NCI-H1436 treated with DMSO at 0.1 percent for 48 hours (cell line): ENCODE measurements at regions not wholly inside any gene's neighbourhood (a gene's known extent, or its start where the extent isn't known, plus 50 kb on each side); places are given as distances from the start of the nearest gene placed in this dataset.

Experiments used
- DNase-seq: peaks from one replicate; lab custom pipeline; 2025; lab: John Stamatoyannopoulos, UW

GRCh38 chr14:26855077-26855753 lies 257.4 kb upstream of the NOVA1 start:
- no peak for DNase-seq

DNA sequence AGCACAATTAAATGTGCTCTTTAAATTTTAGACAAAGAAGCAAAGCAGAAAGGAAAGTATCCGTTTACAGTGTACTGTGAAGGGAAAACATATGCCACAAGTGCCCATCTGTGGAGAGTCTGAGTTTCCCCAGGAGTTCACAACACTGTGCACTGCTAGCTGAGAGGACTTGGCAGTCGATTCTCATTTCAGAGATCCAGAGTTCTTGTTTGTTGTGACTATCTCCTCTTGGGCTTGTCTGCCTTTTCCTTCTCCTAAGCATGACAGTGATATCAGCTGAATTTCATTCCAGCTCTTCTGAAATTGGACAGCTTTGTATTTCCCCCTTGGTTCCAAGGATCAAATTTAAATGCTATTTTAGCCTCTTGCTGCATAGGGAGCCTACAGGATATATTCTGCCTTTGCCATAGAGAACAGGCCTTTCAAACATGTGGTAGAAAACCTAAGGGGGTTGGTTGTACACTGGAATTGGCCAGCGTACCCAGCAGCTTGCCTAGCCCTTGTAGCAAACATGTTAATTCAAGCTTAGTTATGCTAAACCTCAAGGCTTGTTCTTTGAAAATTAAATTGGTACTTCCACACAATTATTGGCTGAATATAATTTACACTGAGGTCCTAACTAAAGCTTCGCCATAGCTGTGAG lies 259.2 kb upstream of the NOVA1 start:
- no peak for DNase-seq

GRCh38 chr14:26859483-26859882 lies 261.6 kb upstream of the NOVA1 start:
- DNase-seq, result no peak

GRCh38 chr14:26860111-26860510 lies 262.3 kb upstream of the NOVA1 start:
- no peak for DNase-seq

DNA sequence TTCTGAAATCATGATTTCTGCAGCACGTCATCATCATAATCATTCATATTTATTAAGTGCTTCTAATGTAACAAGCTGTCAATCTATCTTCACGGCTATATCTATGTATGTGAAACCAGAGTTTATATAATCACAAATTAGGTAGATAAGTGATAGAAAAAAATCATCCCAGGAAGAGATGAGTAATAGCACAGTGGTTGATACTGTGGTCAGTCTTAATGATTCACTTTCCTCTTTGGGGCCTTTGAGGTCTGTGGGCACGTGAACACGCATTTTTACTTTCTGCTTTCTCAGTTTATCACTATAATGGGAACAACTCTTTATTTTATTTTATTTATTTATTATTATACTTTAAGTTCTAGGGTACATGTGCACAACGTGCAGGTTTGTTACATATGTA lies 265.9 kb upstream of the NOVA1 start:
- DNase-seq, result no peak

GRCh38 chr14:26866721-26867120 lies 268.9 kb upstream of the NOVA1 start:
- no peak for DNase-seq

GRCh38 chr14:26867171-26867757 lies 269.4 kb upstream of the NOVA1 start:
- DNase-seq, result no peak

DNA sequence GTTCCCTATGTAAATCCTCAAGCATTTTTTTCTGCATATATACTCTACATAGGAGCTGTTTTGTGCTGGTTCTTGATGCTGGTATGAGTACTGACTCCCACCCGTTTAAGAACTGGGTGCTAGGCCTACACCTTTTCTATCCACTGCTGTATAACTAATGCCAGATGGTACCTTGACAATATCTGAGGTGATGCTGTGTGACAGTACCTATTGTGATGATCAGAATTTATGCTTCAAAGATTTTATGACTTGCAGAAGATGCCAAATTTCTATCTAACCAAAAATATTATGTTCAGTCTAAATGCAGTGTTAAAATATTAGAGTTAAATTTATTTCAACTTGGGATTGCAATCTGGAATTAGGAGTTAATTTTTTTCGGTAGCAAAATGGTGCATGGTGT lies 272.3 kb upstream of the NOVA1 start:
- DNase-seq, result no peak

- no peak for DNase-seq
Measured at GRCh38 chr14:26870722-26871617, 273.1 kb upstream of the NOVA1 start.

- DNase-seq, result no peak
Measured at GRCh38 chr14:26872515-26873361, 274.9 kb upstream of the NOVA1 start.

GRCh38 chr14:26873362-26873960 lies 275.6 kb upstream of the NOVA1 start:
- DNase-seq, result no peak

GRCh38 chr14:26887847-26888246 lies 290.0 kb upstream of the NOVA1 start:
- DNase-seq, result no peak

- DNase-seq, result no peak
Measured at GRCh38 chr14:26888592-26888991, 290.8 kb upstream of the NOVA1 start.

DNA sequence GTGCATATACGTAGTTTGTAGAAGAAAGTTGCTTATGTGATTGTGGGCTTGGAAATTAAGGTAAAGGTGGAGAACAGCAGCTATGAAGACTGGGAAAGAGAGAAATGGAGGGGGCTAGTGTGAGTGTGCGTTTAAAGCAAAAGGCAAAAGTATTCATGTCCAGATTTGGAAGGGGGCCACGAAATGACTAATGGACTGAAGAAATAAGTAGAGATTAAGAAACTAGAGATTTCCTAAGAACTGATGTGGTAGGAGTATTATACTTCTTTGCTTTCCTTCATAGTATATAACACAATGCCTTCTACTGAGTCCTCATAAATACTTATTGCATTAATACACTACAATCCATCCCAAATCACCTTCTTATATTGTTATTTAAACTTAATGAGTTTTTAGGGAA lies 298.6 kb upstream of the NOVA1 start:
- no peak for DNase-seq

DNA sequence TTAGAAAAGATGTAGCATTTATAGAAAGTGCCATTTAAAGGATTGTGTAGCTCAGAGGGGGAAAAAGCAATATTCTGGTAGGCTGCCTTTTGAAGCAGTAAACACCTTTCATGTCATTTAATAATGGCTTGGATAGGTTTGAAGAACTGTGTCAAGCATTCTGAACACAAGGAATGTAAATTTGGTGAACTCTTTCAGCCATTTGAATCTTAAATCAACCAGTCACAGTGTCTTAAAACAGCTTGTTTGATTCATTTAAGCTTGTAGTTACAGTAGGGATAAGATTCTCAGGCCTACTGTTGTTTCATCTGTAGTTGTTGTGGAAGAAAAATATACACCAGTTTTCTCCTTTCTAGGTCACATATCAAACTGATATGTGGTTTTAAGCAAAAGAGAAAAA lies 299.4 kb upstream of the NOVA1 start:
- no peak for DNase-seq

GRCh38 chr14:26905229-26905628 lies 307.4 kb upstream of the NOVA1 start:
- no peak for DNase-seq

DNA sequence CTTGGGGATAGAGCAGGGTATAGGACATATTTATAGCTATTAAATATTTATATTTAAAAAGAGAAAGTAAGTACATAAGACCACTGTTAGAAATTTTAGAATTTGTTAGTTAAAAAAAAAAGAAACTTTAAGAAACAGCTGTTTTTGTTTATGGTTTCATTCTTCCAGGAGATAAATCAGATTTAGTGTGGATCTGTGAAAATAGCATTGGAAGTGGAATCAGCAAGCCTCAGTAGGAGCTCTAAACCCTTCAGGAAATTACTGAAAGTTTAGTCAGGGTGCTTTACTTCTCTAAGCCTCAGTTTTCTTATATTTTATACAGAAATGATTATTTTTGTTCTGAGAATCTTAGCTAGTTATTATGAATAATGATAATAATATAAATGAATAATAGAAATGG lies 316.0 kb upstream of the NOVA1 start:
- DNase-seq, result no peak

DNA sequence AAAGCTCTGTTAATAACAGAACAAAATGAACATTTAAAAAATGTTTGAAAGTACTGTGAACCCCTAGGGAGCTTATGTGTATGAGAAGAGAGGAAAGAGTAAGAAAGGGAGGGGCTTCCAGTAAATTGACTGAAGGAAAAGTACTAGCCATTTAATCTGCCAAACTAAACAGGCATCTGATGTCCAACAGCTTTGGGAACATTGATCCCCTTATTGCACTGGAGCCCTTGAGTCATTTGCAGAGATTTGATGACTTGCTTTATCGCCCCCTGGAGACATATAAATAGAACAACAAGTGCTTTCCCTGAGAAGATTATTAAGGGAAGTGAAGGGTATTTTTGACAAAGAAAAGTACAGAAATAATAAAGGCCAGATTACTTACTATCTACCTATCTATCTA lies 319.3 kb upstream of the NOVA1 start:
- no peak for DNase-seq

DNA sequence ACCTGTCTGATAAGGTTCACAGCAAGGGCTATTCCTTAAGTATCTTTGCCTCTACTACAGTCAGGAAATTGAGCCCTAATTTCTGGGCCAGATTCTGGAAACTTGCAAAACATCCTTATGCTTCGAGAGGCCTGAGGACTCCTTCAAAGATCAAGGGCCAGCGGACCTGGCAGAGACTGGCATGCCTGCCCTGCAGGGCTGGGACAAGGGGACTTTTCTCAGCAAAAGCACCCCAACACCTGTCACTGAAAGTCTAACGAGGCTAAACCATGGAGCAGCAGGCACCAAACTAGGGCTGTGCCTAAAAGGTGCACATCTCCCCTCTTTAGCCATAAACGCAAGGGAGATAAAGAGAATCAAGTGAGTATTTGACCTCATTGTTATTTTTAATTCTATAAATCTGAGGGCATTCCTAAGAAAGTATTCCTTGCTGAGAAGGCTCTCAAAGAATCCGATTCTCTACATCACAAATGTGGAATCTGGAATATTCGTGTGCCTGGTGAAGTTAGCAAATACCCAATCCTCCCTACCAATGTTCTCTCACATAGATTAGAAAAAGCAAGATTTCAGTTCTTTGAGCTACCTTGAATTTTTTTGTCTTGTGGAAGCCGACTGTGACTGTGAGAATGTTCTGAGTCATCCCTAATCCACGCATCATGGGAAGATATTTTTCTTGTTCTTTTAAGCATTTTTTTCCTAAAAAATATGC lies 328.2 kb upstream of the NOVA1 start:
- DNase-seq, result no peak

DNA sequence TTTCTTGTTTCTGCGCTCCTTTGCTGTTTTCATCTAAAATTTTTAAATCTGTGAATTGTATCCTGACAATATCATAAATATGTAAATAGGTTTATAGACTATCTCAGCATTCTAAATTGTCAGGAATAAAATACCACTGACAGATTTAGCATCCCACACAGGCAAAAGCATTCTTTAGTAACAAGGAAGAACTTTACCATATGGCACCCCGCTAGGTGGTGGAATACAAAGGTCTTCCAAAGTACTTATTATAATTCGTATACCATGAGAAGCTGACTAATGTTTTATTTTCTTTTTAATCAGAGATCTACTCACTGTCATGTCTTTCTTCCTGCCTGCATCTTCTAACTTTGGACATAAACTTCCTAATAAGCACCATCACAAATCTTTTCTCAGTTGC lies 328.8 kb upstream of the NOVA1 start:
- no peak for DNase-seq

DNA sequence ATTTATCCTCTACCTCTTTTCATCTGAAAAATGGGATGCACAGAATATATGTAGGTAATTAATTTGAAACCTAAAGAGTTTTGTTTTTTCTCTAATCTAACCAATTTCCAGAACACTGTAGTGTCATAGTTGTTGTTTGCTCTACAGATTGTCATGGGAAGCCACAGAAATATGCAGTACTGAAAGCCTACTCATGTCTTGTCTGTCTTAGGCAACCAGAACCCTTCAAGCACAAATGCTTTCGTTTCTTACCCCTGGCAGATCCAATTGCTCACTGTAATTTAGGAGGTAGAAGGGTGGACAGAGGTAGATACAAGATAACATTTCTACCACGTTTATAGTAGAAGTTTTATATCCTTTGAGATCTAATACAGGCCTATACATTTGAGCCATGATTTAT lies 330.2 kb upstream of the NOVA1 start:
- DNase-seq, result no peak
